Sigmoid colon (tissue), 4 donors: ENCODE measurements at regions not wholly inside any gene's neighbourhood (a gene's known extent, or its start where the extent isn't known, plus 50 kb on each side); places are given as distances from the start of the nearest gene placed in this dataset.

Experiments used
- POLR2A ChIP-seq, 2 donors: fragments of 450-650 bp; IDR thresholded peaks; one replicate each; pipeline ENCODE4 v1.6.1; 2016; ENCODE audit warnings: antibody characterized with exemption in 2 of 2, mild to moderate bottlenecking in 2 of 2, moderate library complexity in 2 of 2
- POLR2AphosphoS5 ChIP-seq, 4 donors: sonication (generic); formaldehyde crosslinking; IDR thresholded peaks; one replicate each; pipeline ENCODE4 v1.6.1; 2017; ENCODE audit warnings: antibody characterized with exemption in 4 of 4
- TF ChIP-seq, protein P1 (sequence below), 4 experiments: fragments of 450-650 bp in 3 of 4; fragments of 200-600 bp in 1 of 4; IDR thresholded peaks; one replicate each; pipeline ENCODE4 v1.5.1; 2016 to 2019; ENCODE audit warnings: antibody characterized with exemption in 4 of 4, mild to moderate bottlenecking in 3 of 4, moderate library complexity in 2 of 4

- TF ChIP-seq POLR2A (IDR thresholded peaks at IDR 0.05) (no peak), POLR2AphosphoS5 (IDR thresholded peaks at IDR 0.05) (no peak)
- TF ChIP-seq, protein P1, sequence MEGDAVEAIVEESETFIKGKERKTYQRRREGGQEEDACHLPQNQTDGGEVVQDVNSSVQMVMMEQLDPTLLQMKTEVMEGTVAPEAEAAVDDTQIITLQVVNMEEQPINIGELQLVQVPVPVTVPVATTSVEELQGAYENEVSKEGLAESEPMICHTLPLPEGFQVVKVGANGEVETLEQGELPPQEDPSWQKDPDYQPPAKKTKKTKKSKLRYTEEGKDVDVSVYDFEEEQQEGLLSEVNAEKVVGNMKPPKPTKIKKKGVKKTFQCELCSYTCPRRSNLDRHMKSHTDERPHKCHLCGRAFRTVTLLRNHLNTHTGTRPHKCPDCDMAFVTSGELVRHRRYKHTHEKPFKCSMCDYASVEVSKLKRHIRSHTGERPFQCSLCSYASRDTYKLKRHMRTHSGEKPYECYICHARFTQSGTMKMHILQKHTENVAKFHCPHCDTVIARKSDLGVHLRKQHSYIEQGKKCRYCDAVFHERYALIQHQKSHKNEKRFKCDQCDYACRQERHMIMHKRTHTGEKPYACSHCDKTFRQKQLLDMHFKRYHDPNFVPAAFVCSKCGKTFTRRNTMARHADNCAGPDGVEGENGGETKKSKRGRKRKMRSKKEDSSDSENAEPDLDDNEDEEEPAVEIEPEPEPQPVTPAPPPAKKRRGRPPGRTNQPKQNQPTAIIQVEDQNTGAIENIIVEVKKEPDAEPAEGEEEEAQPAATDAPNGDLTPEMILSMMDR (IDR thresholded peaks at IDR 0.05) = no peak
These were observed 212.5 kb upstream of the NOCT start for GRCh38 chr4:138803051-138803450.
